ENCODE measurements at regions not wholly inside any gene's neighbourhood (a gene's known extent, or its start where the extent isn't known, plus 50 kb on each side); places are given as distances from the start of the nearest gene placed in this dataset.

DNA sequence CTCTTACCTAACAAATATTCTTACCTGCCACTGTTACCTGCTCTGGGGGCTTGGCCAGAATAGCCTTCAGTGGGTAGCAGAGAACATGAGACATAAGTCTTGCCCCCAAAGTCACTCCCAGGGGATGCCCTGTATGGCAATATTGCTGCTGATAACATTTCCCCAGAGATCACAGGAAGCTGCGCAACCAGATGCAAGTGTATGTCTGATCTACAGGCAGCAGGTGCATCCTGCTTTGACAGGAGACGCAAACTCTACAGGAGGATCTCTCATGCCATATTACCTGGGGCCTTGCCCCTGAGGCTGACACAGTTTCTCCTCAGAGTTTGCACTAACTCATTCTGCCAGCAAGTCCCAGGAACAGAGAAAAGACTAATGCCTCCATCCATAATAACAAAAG is 174.4 kb upstream of the LPP start:
- no peak for DNase-seq

DNA sequence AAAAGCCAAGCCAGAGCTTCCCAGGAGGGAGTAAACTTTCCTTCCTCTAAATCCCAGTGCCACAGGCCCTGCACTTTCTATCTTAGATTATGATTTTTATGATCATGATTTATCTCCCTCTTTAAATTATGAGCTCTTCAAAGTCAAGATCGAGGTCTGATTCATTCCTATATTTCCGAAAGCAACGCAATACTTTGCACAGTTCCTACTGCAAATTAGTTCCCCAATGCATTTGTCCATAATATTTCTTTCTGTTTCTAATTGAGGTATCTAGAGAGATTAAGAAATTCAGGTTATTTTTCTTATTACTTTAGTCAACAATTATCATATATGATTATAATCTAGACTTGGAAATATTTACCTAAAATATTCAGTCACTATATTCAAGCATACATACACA is 173.1 kb upstream of the LPP start:
- no peak for DNase-seq

GRCh38 chr3:187982142-187982541 is 171.8 kb upstream of the LPP start:
- no peak for DNase-seq

- DNase-seq = no peak
Observed at GRCh38 chr3:187983484-187984124, 170.4 kb upstream of the LPP start.

DNA sequence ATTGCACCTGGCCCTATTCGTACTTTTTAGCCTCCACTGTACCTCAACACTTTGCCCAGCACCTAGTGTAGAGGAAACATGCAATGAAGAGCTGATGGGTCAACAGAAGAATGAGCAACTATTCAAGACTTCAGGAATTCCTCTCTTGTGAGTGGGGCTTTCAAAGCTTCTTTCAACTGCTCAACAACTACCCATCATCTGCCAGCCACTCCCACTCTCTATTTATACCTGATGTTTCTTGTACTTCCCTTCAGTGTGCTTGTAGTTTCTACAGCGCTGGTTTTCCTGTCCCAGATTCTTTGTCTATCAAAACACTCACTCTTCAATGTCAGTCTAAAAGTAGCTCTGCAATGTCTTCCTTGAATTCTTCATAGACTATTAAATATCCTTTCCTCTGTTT is 168.3 kb upstream of the LPP start:
- no peak for DNase-seq

- peak; percentile 22 for DNase-seq
Observed at GRCh38 chr3:187986514-187986934, 167.4 kb upstream of the LPP start.

DNA sequence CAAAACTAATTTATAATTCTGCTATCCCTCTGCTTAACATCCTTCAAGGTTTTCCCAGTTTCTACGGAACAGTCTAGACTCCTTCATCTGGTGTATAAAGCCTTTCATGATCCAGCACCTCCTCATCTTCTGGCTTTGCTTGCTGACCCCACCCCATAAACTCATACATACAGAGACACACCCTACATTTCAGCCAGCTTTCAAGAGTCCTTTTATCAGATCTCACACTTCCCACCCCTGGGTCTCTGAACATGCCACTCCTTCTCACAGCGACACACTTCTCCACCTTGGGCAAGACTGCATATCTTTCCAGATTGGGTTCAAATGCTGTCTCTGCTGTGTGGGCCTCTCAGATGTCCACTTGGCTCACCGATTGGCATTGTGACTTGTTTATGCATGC is 166.8 kb upstream of the LPP start:
- no peak for DNase-seq

GRCh38 chr3:187987924-187988323 is 166.0 kb upstream of the LPP start:
- no peak for DNase-seq

- DNase-seq = no peak
Observed at GRCh38 chr3:187989575-187990153, 164.3 kb upstream of the LPP start.

- no peak for DNase-seq
Observed at GRCh38 chr3:187992609-187993008, 161.3 kb upstream of the LPP start.

- DNase-seq = no peak
Observed at GRCh38 chr3:187994221-187995042, 159.5 kb upstream of the LPP start.

GRCh38 chr3:187995043-187995400 is 158.9 kb upstream of the LPP start:
- no peak for DNase-seq

GRCh38 chr3:187995667-187996066 is 158.3 kb upstream of the LPP start:
- no peak for DNase-seq

DNA sequence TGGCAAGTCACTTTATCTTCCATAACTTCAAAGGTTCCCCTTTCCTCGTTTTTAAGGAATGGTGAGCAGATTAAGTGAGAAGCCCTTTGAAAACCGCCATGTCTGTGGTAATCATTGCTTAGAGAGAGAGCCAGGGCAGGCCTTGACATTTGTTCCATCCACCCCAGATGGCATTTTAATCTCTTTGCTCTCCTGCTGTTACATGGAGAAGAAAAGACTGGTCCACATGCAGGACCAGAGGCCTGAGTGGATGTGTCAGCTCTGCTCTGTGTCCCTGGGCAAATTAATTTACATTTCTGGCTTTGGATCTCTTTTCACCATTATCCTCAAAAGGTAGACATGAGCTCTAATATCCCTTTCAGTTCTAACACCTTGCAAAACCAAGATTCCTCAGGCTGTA is 157.3 kb upstream of the LPP start:
- DNase-seq = no peak

- no peak for DNase-seq
Observed at GRCh38 chr3:187997490-187997889, 156.5 kb upstream of the LPP start.

DNA sequence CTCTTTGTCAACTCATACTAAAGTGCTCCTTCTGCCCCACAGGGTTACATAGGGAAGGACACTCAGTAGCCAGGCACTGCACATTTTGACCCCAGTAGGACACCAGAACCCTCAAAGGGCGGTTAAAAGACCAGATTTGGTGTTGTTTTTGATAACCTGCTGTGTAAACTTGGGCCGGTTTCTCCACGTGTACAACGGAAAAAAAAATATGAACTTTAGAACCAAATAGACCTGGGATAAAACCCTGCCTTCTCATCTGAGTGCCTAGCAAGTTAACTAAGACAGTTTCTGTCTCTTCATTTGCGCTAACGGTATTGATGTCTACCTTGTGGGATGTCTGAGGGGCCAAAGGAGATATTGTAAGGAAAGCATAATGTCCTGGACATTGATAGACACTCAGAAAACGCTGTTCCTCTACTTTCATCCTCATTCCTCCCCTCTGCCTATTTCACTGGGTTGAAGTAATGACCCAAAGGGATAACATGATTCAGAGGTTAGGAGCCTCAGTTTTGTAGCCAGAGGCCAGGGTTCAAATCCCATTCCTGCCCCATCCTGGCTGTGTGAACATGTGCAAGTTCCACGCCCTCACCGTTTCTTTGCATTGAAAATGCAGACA is 155.9 kb upstream of the LPP start:
- no peak for DNase-seq

DNA sequence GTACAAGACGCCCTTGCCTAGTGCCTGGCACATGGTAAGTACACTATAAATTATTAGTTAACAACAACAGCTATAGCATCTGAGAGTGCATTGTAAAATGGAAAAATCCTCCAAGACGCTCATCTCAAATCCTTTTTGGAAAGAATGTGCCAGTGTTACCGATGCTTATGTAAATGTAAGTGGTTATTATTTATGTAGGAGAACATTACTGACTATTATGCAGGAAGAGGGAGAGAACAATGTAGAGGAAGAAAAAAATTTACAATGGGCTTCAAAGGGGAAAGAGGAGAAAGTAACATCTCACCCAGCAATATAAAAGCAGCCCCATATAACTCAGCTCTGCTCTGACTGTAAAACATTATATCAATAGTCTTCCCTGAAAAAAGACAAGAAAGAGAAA is 155.3 kb upstream of the LPP start:
- DNase-seq = no peak

DNA sequence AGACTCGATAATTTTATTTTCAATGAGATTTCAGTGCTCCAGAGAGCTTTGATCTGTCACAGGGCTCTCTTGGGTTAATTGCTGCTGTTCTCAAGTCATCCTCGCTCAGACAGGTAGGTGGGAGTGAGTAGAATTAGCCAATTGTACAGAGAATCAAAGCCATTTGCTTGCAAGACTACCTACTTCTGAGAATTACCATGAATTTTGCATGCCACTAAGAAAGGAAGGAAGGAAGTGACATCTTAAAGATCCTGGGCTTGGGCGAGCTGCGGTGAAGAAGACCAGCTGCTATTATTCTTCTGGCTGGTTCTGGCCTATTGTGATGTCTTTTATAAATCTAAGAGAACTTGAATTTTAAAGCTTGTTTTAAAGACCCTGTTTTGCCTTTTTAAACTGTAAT is 154.1 kb upstream of the LPP start:
- DNase-seq = no peak

- DNase-seq = no peak
Observed at GRCh38 chr3:188000361-188000861, 153.5 kb upstream of the LPP start.

- DNase-seq = no peak
Observed at GRCh38 chr3:188001093-188001492, 152.9 kb upstream of the LPP start.

DNA sequence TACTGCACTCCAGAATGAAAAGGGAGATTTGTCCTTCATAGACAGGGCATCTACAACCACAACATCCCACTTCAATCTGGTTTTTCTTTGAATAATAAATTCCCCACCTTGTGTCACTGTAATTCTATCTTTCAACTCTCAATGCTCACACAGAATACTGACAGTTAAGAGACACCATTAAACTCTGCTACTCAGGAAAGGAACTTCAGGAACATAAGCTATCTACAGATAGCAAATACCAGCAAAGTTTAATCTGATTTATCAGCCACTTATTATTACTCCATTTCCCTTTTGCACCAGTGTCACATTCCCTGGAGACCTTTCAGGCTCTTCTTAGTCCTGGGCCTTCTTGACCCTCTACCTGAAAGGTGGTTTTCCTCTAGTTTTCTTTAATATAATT is 152.0 kb upstream of the LPP start:
- DNase-seq = no peak

GRCh38 chr3:188002626-188003138 is 151.3 kb upstream of the LPP start:
- no peak for DNase-seq
